H1 (cell line): ENCODE measurements at regions not wholly inside any gene's neighbourhood (a gene's known extent, or its start where the extent isn't known, plus 50 kb on each side); places are given as distances from the start of the nearest gene placed in this dataset.

ENCODE experiments used
- CHD7 ChIP-seq: fragments of 300-600 bp; sonication (generic); IDR thresholded peaks from 2 replicates; pipeline ENCODE4 v1.7.1; 2012; ENCODE audit warnings: low read length, moderate library complexity, mild to moderate bottlenecking, inconsistent platforms; ENCODE audit not compliant: insufficient replicate concordance
- CTBP2 ChIP-seq: IDR thresholded peaks from 2 replicates; pipeline ENCODE4 v1.7.0; 2011; ENCODE audit warnings: borderline replicate concordance, mild to moderate bottlenecking, moderate library complexity, mixed read lengths, low read length; ENCODE audit not compliant: insufficient read depth, insufficient read length

GRCh38 chr7:142459551-142459963 lies 201.7 kb upstream of the PRSS58 start (continued):
- no peak for TF ChIP-seq CTBP2
- TF ChIP-seq CHD7: no peak
